ENCODE measurements at regions not wholly inside any gene's neighbourhood (a gene's known extent, or its start where the extent isn't known, plus 50 kb on each side); places are given as distances from the start of the nearest gene placed in this dataset.
"Not testable (repeated sequence)": the region's sequence is repeated elsewhere in the genome, so short reads cannot be mapped to it uniquely, and the experiment has no call there.

GRCh38 chr4:110400086-110400485 is 75.9 kb upstream of the ENPEP start:
- H3K4me2 ChIP-seq (ENCODE audit: insufficient read depth, insufficient read length, low read length): no peak overlapping the region
- H3K23ac ChIP-seq (ENCODE audit: insufficient read length, low read depth, low read length): no peak overlapping the region
- H2BK15ac ChIP-seq (ENCODE audit: low read depth, low read length): no peak overlapping the region
- H4K5ac ChIP-seq (ENCODE audit: insufficient read length, low read depth, low read length): no peak overlapping the region
- no peak overlapping the region for H4K8ac ChIP-seq (replicated peaks; ENCODE audit: insufficient read length, low read depth, low read length)
- no peak overlapping the region for H3T11ph ChIP-seq (ENCODE audit: low read length)
- H3K27me3 Mint-ChIP-seq (ENCODE audit: low read depth): peaks cover 10% of the 10 kb centered on the region
- H3K79me2 ChIP-seq (ENCODE audit: insufficient read depth, low read length): no peaks in the 10 kb centered on the region
- H3K36me3 Mint-ChIP-seq (ENCODE audit: insufficient read depth in 1 of 3, low read depth in 3 of 3): peaks cover 0 to under 1% (median 0%) of the 10 kb centered on the region in 3 experiments; a peak in 1 of 7 replicates
- no peak for TF ChIP-seq CTCF (conservative IDR thresholded peaks at IDR 0.05)
- no peak overlapping the region for H3K4ac ChIP-seq (ENCODE audit: low read depth, low read length)
- no peak overlapping the region for H3K18ac ChIP-seq (ENCODE audit: insufficient read length, low read depth, low read length)
- no peak overlapping the region for H3K14ac ChIP-seq (ENCODE audit: insufficient read depth, low read length)
- H3K27ac ChIP-seq (ENCODE audit: insufficient read length, low read depth, low read length): no peak overlapping the region
- no peaks in the 10 kb centered on the region for H3K4me1 ChIP-seq (ENCODE audit: insufficient read depth, low read length)
- H2AK5ac ChIP-seq (ENCODE audit: insufficient read length, low read length): no peak overlapping the region
- no peak overlapping the region for H2BK5ac ChIP-seq (ENCODE audit: insufficient read length, low read length)
- peaks cover under 1 to 3% of the 10 kb centered on the region in 2 experiments; a peak in 2 of 4 replicates for H3K4me1 Mint-ChIP-seq
- DNase-seq: no peak
- no peak overlapping the region for H2AFZ ChIP-seq (ENCODE audit: low read length)
- no peaks in the 10 kb centered on the region; a peak in 1 of 5 replicates for H3K9me3 Mint-ChIP-seq
- no peak overlapping the region for H3K4me3 Mint-ChIP-seq
- H4K20me1 ChIP-seq (ENCODE audit: control insufficient read depth, insufficient read depth, insufficient read length): no peaks in the 10 kb centered on the region
- H2BK20ac ChIP-seq (ENCODE audit: low read depth, low read length, poor library complexity, severe bottlenecking): no peak overlapping the region
- H3K27ac Mint-ChIP-seq: no peak overlapping the region
- H3K23me2 ChIP-seq (ENCODE audit: insufficient read length, low read depth, low read length, poor library complexity, severe bottlenecking): no peaks in the 10 kb centered on the region
- no peaks in the 10 kb centered on the region for H3K27me3 ChIP-seq (ENCODE audit: insufficient read depth, low read length)
- H4K91ac ChIP-seq (ENCODE audit: insufficient read length, low read depth, low read length): no peak overlapping the region
- no peak overlapping the region for H2BK120ac ChIP-seq (ENCODE audit: low read depth, low read length, poor library complexity, severe bottlenecking)
- no CpG with 5 or more reads among the region's 7 CpGs for WGBS (ENCODE audit: extremely low coverage, insufficient read length, low lambda C conversion rate)
- no peaks in the 10 kb centered on the region for H3K9me3 ChIP-seq (ENCODE audit: control insufficient read depth, low read depth, low read length)
- H3K9ac ChIP-seq (ENCODE audit: extremely low read depth, insufficient read length, low read length): no peak overlapping the region
- H2BK12ac ChIP-seq (ENCODE audit: insufficient read length, low read depth, low read length): no peak overlapping the region
- no peak overlapping the region for H3K56ac ChIP-seq (ENCODE audit: insufficient read length, low read depth, low read length)
- no peaks in the 10 kb centered on the region for H3K79me1 ChIP-seq (ENCODE audit: insufficient read depth, low read depth, low read length, poor library complexity, severe bottlenecking)

GRCh38 chr4:110399046-110399445 is 76.9 kb upstream of the ENPEP start:
- not testable (repeated sequence) for H4K91ac ChIP-seq (ENCODE audit: insufficient read length, low read depth, low read length); H4K5ac ChIP-seq (ENCODE audit: insufficient read length, low read depth, low read length); H3K4me1 ChIP-seq (ENCODE audit: insufficient read depth, low read length); H3K14ac ChIP-seq (ENCODE audit: insufficient read depth, low read length); H3K27ac ChIP-seq (ENCODE audit: insufficient read length, low read depth, low read length); H2BK12ac ChIP-seq (ENCODE audit: insufficient read length, low read depth, low read length); H3K36me3 Mint-ChIP-seq (ENCODE audit: insufficient read depth in 1 of 3, low read depth in 3 of 3); H3K18ac ChIP-seq (ENCODE audit: insufficient read length, low read depth, low read length); H3K9me3 ChIP-seq (ENCODE audit: control insufficient read depth, low read depth, low read length); H3K27me3 Mint-ChIP-seq (ENCODE audit: low read depth); H2BK5ac ChIP-seq (ENCODE audit: insufficient read length, low read length); H2AFZ ChIP-seq (ENCODE audit: low read length); H3K9me3 Mint-ChIP-seq; H3K56ac ChIP-seq (ENCODE audit: insufficient read length, low read depth, low read length); H2BK15ac ChIP-seq (ENCODE audit: low read depth, low read length); DNase-seq; H3K4me2 ChIP-seq (ENCODE audit: insufficient read depth, insufficient read length, low read length); H3K4ac ChIP-seq (ENCODE audit: low read depth, low read length); H3K79me1 ChIP-seq (ENCODE audit: insufficient read depth, low read depth, low read length, poor library complexity, severe bottlenecking); H2AK5ac ChIP-seq (ENCODE audit: insufficient read length, low read length); H3K27me3 ChIP-seq (ENCODE audit: insufficient read depth, low read length); H3K4me1 Mint-ChIP-seq; H3K9ac ChIP-seq (ENCODE audit: extremely low read depth, insufficient read length, low read length); H2BK120ac ChIP-seq (ENCODE audit: low read depth, low read length, poor library complexity, severe bottlenecking); H3K27ac Mint-ChIP-seq; H3T11ph ChIP-seq (ENCODE audit: low read length); H3K23ac ChIP-seq (ENCODE audit: insufficient read length, low read depth, low read length); H2BK20ac ChIP-seq (ENCODE audit: low read depth, low read length, poor library complexity, severe bottlenecking); H3K4me3 Mint-ChIP-seq; H4K8ac ChIP-seq (replicated peaks; ENCODE audit: insufficient read length, low read depth, low read length); H3K23me2 ChIP-seq (ENCODE audit: insufficient read length, low read depth, low read length, poor library complexity, severe bottlenecking); H4K20me1 ChIP-seq (ENCODE audit: control insufficient read depth, insufficient read depth, insufficient read length); H3K79me2 ChIP-seq (ENCODE audit: insufficient read depth, low read length)
- no CpG with 5 or more reads among the region's 10 CpGs for WGBS (ENCODE audit: extremely low coverage, insufficient read length, low lambda C conversion rate)

Data from H9 (cell line).